Urinary bladder (tissue), 3 donors: ENCODE measurements at regions not wholly inside any gene's neighbourhood (a gene's known extent, or its start where the extent isn't known, plus 50 kb on each side); places are given as distances from the start of the nearest gene placed in this dataset.

ENCODE experiments used
- DNase-seq: peaks from one replicate; pipeline ENCODE4 v3.0.0-alpha.2; 2015; ENCODE audit errors: extremely low spot score
- H3K27ac ChIP-seq: one replicate; pipeline ENCODE4 v1.5.1; 2013; ENCODE audit warnings: low read depth, mild to moderate bottlenecking, moderate library complexity
- H3K36me3 ChIP-seq: one replicate; pipeline ENCODE4 v1.6.1; 2013; ENCODE audit warnings: mild to moderate bottlenecking, moderate library complexity; ENCODE audit not compliant: insufficient read depth
- H3K4me1 ChIP-seq: one replicate; pipeline ENCODE4 v1.6.1; 2013; ENCODE audit warnings: mild to moderate bottlenecking, moderate library complexity; ENCODE audit not compliant: insufficient read depth
- H3K4me3 ChIP-seq: one replicate; pipeline ENCODE4 v1.5.1; 2013; ENCODE audit warnings: low read depth, low read length
- WGBS: extraction: QIAGEN DNeasy Blood & Tissue Kit; methylation state at CpG from one replicate; pipeline ENCODE4 v1.1.7; 2013; 5-methylcytosine and 5-hydroxymethylcytosine counted together
- donor health status: healthy with polysubstance abuse.
- donor health status: healthy.

GRCh38 chr15:96500508-96500907 lies 170.0 kb downstream of the NR2F2 start:
- H3K4me3 ChIP-seq: no peak overlapping the region
- 53% methylated on average over 5 of the region's 5 CpGs for WGBS
- H3K27ac ChIP-seq: no peak overlapping the region
- no peak for DNase-seq
- H3K4me1 ChIP-seq: no peaks in the 10 kb centered on the region
- no peaks in the 10 kb centered on the region for H3K36me3 ChIP-seq

DNA sequence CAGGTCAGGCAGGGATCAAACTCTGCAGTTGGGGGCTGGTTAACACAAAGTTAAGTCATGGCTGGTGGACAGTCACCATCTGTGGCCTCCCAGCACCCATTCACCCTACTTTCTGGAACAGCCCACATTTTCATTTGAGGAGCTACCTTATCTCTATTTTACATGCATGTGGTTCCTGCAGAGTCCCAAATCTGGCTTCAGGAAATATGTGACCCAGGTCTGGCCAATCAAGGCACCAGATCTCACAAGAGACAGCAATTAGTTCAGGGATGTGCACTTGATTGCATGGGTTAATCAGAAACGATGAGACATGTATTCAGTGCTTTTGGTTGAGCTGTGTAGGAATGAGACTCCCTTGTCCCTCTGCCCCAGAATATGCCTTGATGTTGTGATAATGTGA lies 170.9 kb downstream of the NR2F2 start:
- no peak for DNase-seq
- WGBS: 90% methylated on average over 1 of the region's 1 CpG
- H3K27ac ChIP-seq: no peak overlapping the region
- H3K4me3 ChIP-seq: no peak overlapping the region
- H3K4me1 ChIP-seq: no peaks in the 10 kb centered on the region
- H3K36me3 ChIP-seq: no peaks in the 10 kb centered on the region

- Histone ChIP-seq H3K36me3 (no peaks in the 10 kb centered on the region), H3K4me3 (no peak overlapping the region), H3K27ac (no peak overlapping the region), H3K4me1 (no peaks in the 10 kb centered on the region)
- no peak for DNase-seq
- WGBS: 95% methylated on average over 4 of the region's 4 CpGs
These were observed 171.7 kb downstream of the NR2F2 start for GRCh38 chr15:96502196-96502595.

DNA sequence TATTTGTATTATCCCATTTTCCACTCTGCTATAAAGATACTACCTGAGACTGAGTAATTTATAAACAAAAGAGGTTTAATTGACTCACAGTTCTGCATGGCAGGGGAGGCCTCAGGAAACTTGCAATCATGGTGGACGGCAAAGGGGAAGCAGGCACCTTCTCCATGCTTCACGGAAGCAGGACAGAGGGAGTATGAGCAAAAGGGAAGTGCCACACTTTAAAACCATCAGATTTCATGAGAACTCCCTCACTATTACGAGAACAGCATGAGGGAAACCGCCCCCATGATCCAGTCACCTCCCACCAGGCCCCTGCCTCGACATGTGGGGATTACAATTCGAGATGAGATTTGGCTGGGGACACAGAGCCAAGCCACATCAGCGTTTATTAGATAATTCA lies 172.8 kb downstream of the NR2F2 start:
- 74% methylated on average over 7 of the region's 7 CpGs for WGBS
- no peak overlapping the region for H3K27ac ChIP-seq
- H3K4me3 ChIP-seq: no peak overlapping the region
- no peaks in the 10 kb centered on the region for H3K36me3 ChIP-seq
- H3K4me1 ChIP-seq: no peaks in the 10 kb centered on the region
- DNase-seq: no peak

DNA sequence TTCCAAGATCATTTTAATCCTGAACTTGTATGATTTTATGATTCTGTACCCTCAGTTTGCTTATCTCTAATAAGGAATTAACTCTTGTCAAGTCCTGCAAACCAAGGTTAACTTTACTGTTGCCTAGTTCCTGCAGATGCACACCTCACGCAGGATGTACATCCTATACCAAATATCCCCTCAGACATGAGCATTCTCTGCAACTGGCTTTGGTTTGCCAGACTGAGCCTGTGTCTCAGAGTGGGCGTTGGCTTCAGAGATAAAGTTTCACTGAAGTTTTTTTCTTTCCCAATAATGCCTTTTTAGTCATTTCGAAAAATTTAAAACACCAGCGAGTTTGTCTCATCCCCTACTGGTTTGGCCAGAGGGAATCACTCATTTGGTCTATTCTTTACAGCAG lies 173.9 kb downstream of the NR2F2 start:
- DNase-seq: no peak

GRCh38 chr15:96505014-96505413 lies 174.5 kb downstream of the NR2F2 start:
- no peaks in the 10 kb centered on the region for H3K4me1 ChIP-seq
- DNase-seq: no peak
- H3K4me3 ChIP-seq: no peak overlapping the region
- WGBS: 53% methylated on average over 4 of the region's 4 CpGs
- H3K36me3 ChIP-seq: no peaks in the 10 kb centered on the region
- no peak overlapping the region for H3K27ac ChIP-seq

More for the DNA sequence above, 173.9 kb downstream of the NR2F2 start:
- no peak overlapping the region for H3K4me3 ChIP-seq
- 56% methylated on average over 4 of the region's 4 CpGs for WGBS
- no peaks in the 10 kb centered on the region for H3K4me1 ChIP-seq
- H3K36me3 ChIP-seq: no peaks in the 10 kb centered on the region
- H3K27ac ChIP-seq: no peak overlapping the region

DNA sequence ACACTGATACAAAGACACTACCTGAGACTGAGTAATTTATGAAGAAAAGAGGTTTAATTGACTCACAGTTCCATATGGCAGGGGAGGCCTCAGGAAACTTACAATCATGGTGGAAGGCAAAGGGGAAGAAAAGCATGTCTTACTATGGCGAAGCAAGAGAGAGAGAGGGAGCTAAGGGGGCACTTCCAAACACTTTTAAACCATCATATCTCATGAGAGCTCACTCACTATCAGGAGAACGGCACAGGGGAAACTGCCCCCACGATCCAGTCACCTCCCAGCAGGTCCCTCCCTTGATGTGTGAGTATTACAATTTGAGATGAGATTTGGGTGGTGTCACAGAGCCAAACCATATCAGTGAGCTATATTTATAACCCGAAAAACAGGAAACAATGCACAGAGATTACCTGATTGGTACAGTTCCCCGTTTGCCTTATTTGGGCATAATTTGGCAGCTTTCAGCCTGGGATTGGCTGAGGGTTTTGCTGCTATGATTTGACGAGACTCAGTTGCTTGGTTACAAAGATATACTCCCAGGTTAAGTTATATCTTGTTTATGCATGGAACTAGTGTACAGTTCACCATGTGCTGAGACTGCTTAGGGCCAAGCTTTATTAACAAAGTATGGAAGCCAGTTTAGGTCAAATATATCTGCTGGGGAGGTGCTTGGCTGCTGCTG lies 184.2 kb downstream of the NR2F2 start:
- 46% methylated on average over 6 of the region's 6 CpGs for WGBS
- no peak for DNase-seq

DNA sequence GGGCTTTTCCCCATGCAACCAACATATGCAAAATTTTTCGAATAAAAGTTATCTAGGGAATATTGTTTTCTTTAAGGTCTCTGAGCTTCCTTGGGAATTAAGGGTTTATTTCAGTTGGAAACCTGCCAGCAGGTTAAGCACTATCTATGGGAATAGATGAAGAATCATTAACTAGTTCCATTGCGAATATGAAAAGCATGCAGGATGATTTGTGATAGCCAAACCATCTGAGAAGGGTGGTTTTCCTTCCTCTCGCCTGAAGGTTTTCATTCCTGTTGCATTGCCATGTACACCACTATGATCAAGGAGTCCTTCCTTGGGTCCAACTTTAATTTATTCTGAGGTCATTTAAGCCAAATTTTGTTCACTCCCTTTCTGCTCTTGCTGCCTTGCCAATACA lies 184.9 kb downstream of the NR2F2 start:
- no peak for DNase-seq
- Histone ChIP-seq H3K36me3 (no peaks in the 10 kb centered on the region), H3K4me1 (no peaks in the 10 kb centered on the region), H3K27ac (no peak overlapping the region), H3K4me3 (no peak overlapping the region)
- WGBS: 54% methylated on average over 3 of the region's 3 CpGs

More for the DNA sequence above, 184.2 kb downstream of the NR2F2 start:
- no peak overlapping the region for H3K4me3 ChIP-seq
- no peaks in the 10 kb centered on the region for H3K36me3 ChIP-seq
- no peak overlapping the region for H3K27ac ChIP-seq
- H3K4me1 ChIP-seq: no peaks in the 10 kb centered on the region

DNA sequence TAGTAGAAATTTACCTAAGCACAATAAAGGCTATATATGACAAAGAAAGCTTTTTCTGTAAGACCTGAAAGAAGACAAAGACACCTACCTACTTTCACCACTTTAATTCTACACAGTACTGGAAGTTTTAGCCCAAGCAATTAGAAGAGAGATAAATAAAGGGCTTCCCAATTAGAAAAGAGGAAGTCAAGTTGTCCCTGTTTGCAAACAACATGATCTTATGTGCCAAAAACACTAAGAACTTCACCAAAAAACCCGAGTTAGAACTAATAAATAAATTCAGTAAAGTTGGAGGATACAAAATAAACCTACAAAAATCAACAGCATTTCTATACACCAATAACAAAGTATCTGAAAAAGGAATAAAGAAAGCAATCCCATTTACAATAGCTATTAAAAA lies 190.9 kb downstream of the NR2F2 start:
- Histone ChIP-seq H3K36me3 (no peaks in the 10 kb centered on the region), H3K27ac (no peak overlapping the region), H3K4me1 (no peaks in the 10 kb centered on the region), H3K4me3 (no peak overlapping the region)
- DNase-seq: no peak
- 79% methylated on average over 1 of the region's 1 CpG for WGBS

DNA sequence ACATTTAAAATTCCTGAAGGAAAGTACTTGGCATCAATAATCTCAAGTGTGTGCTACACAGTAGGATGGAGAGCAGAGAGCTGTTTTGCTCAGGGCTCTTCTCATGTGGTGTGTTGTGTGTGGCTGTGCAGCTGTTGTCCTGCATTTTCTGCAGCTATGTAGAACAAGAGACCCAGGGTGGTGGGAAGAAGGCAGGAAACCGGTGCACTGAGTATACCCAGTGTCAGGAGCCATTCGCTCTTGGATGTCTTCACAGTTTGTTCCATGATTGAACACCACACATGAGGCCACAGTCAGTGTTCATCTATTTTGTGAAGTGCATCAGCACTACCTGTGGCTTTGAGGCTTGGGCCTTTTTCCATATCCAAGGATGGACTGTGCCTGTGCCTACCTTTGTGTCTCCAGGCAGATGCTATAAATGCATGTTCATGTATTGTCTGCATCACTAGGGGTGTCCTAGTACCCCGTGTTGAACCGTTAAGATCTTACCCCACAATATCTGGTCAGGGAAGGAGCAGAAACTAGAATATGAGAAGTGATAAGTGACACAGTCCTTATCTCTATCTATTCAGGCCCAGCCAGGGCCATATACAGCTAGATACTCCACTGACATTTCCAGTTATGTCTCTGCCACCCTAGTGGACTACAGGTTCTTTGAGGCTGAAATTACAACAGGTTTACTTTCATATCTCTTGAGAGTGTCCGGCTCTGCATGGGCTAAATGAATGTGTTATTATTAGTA lies 194.3 kb downstream of the NR2F2 start:
- DNase-seq: no peak
- 79% methylated on average over 5 of the region's 5 CpGs for WGBS
- Histone ChIP-seq H3K36me3 (no peaks in the 10 kb centered on the region), H3K4me1 (no peaks in the 10 kb centered on the region), H3K27ac (no peak overlapping the region), H3K4me3 (no peak overlapping the region)

DNA sequence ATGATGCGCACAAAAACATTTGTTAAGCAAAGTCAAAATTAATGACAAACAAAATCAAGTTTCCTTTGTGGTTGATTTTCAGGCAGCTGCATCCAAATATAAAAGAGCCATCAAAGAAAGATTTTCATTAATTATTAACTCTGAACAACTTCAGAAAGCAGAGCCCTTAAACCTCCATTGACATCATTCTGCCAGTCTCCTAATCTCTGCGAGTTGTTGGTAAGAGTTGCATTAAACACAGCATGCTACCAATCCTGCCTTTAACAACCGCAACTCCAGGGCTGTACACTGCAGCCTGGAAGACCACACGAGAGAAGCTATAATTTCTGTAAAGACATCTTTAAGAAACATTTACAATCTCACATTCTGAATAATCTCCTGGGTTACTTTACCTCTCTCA lies 204.6 kb downstream of the NR2F2 start:
- H3K4me3 ChIP-seq: no peak overlapping the region
- DNase-seq: no peak
- 69% methylated on average over 4 of the region's 4 CpGs for WGBS

DNA sequence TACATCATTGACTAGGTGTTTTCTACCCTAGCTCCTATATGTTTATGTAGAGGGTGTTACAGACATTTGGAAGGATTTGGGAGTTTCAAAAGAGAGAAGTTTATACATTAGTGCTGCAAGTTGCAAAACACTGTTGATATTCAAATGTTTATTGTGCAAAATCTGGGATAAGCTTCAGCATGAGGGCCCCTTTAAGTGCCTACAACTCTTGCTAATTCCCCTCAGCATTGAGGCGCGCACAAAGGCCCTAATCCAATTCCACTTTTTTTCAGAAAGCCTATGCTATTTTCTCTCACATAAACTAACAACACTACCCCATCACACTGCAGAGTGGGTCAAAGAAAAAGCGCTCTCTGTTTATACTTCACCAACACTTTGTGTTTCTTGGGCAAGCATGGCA lies 208.0 kb downstream of the NR2F2 start:
- H3K27ac ChIP-seq: no peak overlapping the region
- no peak for DNase-seq
- 65% methylated on average over 3 of the region's 3 CpGs for WGBS

More for the DNA sequence above, 204.6 kb downstream of the NR2F2 start:
- no peak overlapping the region for H3K27ac ChIP-seq
- no peaks in the 10 kb centered on the region for H3K36me3 ChIP-seq
- no peaks in the 10 kb centered on the region for H3K4me1 ChIP-seq

GRCh38 chr15:96540283-96540682 lies 209.8 kb downstream of the NR2F2 start:
- no peak for DNase-seq
- Histone ChIP-seq H3K27ac (no peak overlapping the region), H3K36me3 (no peaks in the 10 kb centered on the region), H3K4me1 (no peaks in the 10 kb centered on the region), H3K4me3 (no peak overlapping the region)
- WGBS: 92% methylated on average over 7 of the region's 7 CpGs

More for the DNA sequence above, 208.0 kb downstream of the NR2F2 start:
- H3K4me3 ChIP-seq: no peak overlapping the region
- no peaks in the 10 kb centered on the region for H3K36me3 ChIP-seq
- H3K4me1 ChIP-seq: no peaks in the 10 kb centered on the region

GRCh38 chr15:96542130-96542770 lies 211.8 kb downstream of the NR2F2 start:
- 96% methylated on average over 4 of the region's 4 CpGs for WGBS
- no peaks in the 10 kb centered on the region for H3K36me3 ChIP-seq
- DNase-seq: no peak
- no peaks in the 10 kb centered on the region for H3K4me1 ChIP-seq
- H3K4me3 ChIP-seq: no peak overlapping the region
- no peak overlapping the region for H3K27ac ChIP-seq
